ENCODE measurements at regions not wholly inside any gene's neighbourhood (a gene's known extent, or its start where the extent isn't known, plus 50 kb on each side); places are given as distances from the start of the nearest gene placed in this dataset.

DNA sequence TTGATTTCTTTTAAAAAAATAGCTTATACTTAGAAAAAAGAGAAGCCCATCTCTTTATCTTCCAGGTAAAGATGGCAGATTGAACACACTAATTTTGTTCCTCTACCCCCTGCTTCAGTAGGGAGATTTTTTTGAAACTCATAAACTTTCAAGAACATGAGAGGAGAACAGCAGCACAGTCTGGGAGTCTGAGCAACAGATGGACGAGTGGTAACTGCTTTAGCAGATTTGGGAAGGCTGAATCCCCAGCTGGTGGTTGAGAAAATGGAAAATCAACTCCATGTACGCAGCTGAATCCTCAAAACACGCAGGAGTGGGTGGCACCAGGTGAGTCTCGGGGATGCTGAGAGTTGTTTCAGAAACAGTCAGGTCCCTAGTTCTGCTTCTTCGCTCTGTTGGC, 114.6 kb upstream of the CTBP2 start:
- H3K4me3 ChIP-seq (ENCODE audit: low read depth, low read length) = no peak overlapping the region
- no peak for DNase-seq (ENCODE audit: low read depth)
- FAIRE-seq = no peak
- H3K36me3 ChIP-seq (ENCODE audit: control insufficient read depth, insufficient read depth, low read length) = no peaks in the 10 kb centered on the region
- TF ChIP-seq, protein P1, sequence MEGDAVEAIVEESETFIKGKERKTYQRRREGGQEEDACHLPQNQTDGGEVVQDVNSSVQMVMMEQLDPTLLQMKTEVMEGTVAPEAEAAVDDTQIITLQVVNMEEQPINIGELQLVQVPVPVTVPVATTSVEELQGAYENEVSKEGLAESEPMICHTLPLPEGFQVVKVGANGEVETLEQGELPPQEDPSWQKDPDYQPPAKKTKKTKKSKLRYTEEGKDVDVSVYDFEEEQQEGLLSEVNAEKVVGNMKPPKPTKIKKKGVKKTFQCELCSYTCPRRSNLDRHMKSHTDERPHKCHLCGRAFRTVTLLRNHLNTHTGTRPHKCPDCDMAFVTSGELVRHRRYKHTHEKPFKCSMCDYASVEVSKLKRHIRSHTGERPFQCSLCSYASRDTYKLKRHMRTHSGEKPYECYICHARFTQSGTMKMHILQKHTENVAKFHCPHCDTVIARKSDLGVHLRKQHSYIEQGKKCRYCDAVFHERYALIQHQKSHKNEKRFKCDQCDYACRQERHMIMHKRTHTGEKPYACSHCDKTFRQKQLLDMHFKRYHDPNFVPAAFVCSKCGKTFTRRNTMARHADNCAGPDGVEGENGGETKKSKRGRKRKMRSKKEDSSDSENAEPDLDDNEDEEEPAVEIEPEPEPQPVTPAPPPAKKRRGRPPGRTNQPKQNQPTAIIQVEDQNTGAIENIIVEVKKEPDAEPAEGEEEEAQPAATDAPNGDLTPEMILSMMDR (IDR thresholded peaks at IDR 0.05; ENCODE audit: insufficient read depth, low read length, severe bottlenecking) = no peak
- no peaks in the 10 kb centered on the region for H3K27me3 ChIP-seq (ENCODE audit: control insufficient read depth, insufficient read depth, low read length)

GRCh38 chr10:125273023-125273422, 112.7 kb upstream of the CTBP2 start:
- H3K27me3 ChIP-seq (ENCODE audit: control insufficient read depth, insufficient read depth, low read length) = no peaks in the 10 kb centered on the region
- TF ChIP-seq, protein P1 (IDR thresholded peaks at IDR 0.05; ENCODE audit: insufficient read depth, low read length, severe bottlenecking) = no peak
- FAIRE-seq = no peak
- H3K36me3 ChIP-seq (ENCODE audit: control insufficient read depth, insufficient read depth, low read length) = no peaks in the 10 kb centered on the region
- no peak for DNase-seq (ENCODE audit: low read depth)
- no peak overlapping the region for H3K4me3 ChIP-seq (ENCODE audit: low read depth, low read length)

DNA sequence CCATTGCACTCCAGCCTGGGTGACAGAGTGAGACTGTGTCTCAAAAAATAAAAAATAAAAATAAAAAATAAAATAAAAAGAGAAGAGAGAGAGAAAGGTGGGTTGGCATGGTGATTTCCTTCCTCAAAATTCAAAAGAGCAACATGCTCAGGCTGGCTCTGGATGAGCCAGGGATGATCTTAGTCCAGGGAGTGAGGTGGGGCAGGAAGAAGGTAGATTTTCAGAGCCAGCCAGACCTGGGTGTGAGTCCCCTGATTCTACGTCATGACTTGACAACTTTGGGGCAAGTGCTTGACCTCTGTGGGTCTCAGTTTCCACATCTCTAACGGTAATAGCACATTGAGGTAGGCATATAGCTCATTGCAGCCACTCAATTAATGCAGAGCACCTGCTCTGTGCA, 109.4 kb upstream of the CTBP2 start:
- H3K4me3 ChIP-seq (ENCODE audit: low read depth, low read length) = no peak overlapping the region
- H3K36me3 ChIP-seq (ENCODE audit: control insufficient read depth, insufficient read depth, low read length) = no peaks in the 10 kb centered on the region
- DNase-seq (ENCODE audit: low read depth) (peak; percentile 56), FAIRE-seq (no peak)
- TF ChIP-seq, protein P1 (IDR thresholded peaks at IDR 0.05; ENCODE audit: insufficient read depth, low read length, severe bottlenecking) = no peak
- no peaks in the 10 kb centered on the region for H3K27me3 ChIP-seq (ENCODE audit: control insufficient read depth, insufficient read depth, low read length)

GRCh38 chr10:125266966-125267365, 106.6 kb upstream of the CTBP2 start:
- FAIRE-seq (no peak), DNase-seq (ENCODE audit: low read depth) (no peak)
- H3K27me3 ChIP-seq (ENCODE audit: control insufficient read depth, insufficient read depth, low read length) = no peaks in the 10 kb centered on the region
- no peak overlapping the region for H3K4me3 ChIP-seq (ENCODE audit: low read depth, low read length)
- no peaks in the 10 kb centered on the region for H3K36me3 ChIP-seq (ENCODE audit: control insufficient read depth, insufficient read depth, low read length)
- TF ChIP-seq, protein P1 (IDR thresholded peaks at IDR 0.05; ENCODE audit: insufficient read depth, low read length, severe bottlenecking) = no peak

- FAIRE-seq (no peak), DNase-seq (ENCODE audit: low read depth) (no peak)
- TF ChIP-seq, protein P1 (IDR thresholded peaks at IDR 0.05; ENCODE audit: insufficient read depth, low read length, severe bottlenecking) = no peak
- H3K27me3 ChIP-seq (ENCODE audit: control insufficient read depth, insufficient read depth, low read length) = no peaks in the 10 kb centered on the region
- H3K4me3 ChIP-seq (ENCODE audit: low read depth, low read length) = no peak overlapping the region
- H3K36me3 ChIP-seq (ENCODE audit: control insufficient read depth, insufficient read depth, low read length) = no peaks in the 10 kb centered on the region
These were observed 106.2 kb upstream of the CTBP2 start for GRCh38 chr10:125266541-125266940.

- H3K27me3 ChIP-seq (ENCODE audit: control insufficient read depth, insufficient read depth, low read length) = no peaks in the 10 kb centered on the region
- H3K36me3 ChIP-seq (ENCODE audit: control insufficient read depth, insufficient read depth, low read length) = no peaks in the 10 kb centered on the region
- H3K4me3 ChIP-seq (ENCODE audit: low read depth, low read length) = no peak overlapping the region
- FAIRE-seq (no peak), DNase-seq (ENCODE audit: low read depth) (no peak)
- TF ChIP-seq, protein P1 (IDR thresholded peaks at IDR 0.05; ENCODE audit: insufficient read depth, low read length, severe bottlenecking) = no peak
These were observed 105.2 kb upstream of the CTBP2 start for GRCh38 chr10:125265579-125265955.
